ENCODE measurements at regions not wholly inside any gene's neighbourhood (a gene's known extent, or its start where the extent isn't known, plus 50 kb on each side); places are given as distances from the start of the nearest gene placed in this dataset.
"Not testable (repeated sequence)": the region's sequence is repeated elsewhere in the genome, so short reads cannot be mapped to it uniquely, and the experiment has no call there.

- no peak for DNase-seq
Measured at GRCh38 chr7:53413021-53413420, 377.6 kb downstream of the POM121L12 start.

GRCh38 chr7:53415816-53416215 is 380.4 kb downstream of the POM121L12 start:
- no peak for DNase-seq

GRCh38 chr7:53418834-53419482 is 383.5 kb downstream of the POM121L12 start:
- DNase-seq: no peak

GRCh38 chr7:53420550-53420949 is 385.1 kb downstream of the POM121L12 start:
- DNase-seq: no peak

GRCh38 chr7:53422291-53422690 is 386.9 kb downstream of the POM121L12 start:
- no peak for DNase-seq

- DNase-seq: no peak
Measured at GRCh38 chr7:53426145-53426750, 390.8 kb downstream of the POM121L12 start.

- DNase-seq: no peak
Measured at GRCh38 chr7:53428045-53428444, 392.6 kb downstream of the POM121L12 start.

- no peak for DNase-seq
Measured at GRCh38 chr7:53431901-53432300, 396.5 kb downstream of the POM121L12 start.

GRCh38 chr7:53437336-53437735 is 401.9 kb downstream of the POM121L12 start:
- DNase-seq: no peak

- DNase-seq: no peak
Measured at GRCh38 chr7:53446170-53446569, 410.7 kb downstream of the POM121L12 start.

- DNase-seq: no peak
Measured at GRCh38 chr7:53458636-53459035, 423.2 kb downstream of the POM121L12 start.

- no peak for DNase-seq
Measured at GRCh38 chr7:53466371-53466770, 430.9 kb downstream of the POM121L12 start.

- DNase-seq: no peak
Measured at GRCh38 chr7:53470336-53470970, 435.0 kb downstream of the POM121L12 start.

GRCh38 chr7:53473371-53473770 is 437.9 kb downstream of the POM121L12 start:
- no peak for DNase-seq

- no peak for DNase-seq
Measured at GRCh38 chr7:53475776-53476175, 440.3 kb downstream of the POM121L12 start.

GRCh38 chr7:53476566-53476965 is 441.1 kb downstream of the POM121L12 start:
- DNase-seq: no peak

GRCh38 chr7:53485354-53485753 is 449.9 kb downstream of the POM121L12 start:
- DNase-seq: no peak

GRCh38 chr7:53491051-53491450 is 455.6 kb downstream of the POM121L12 start:
- no peak for DNase-seq

- DNase-seq: not testable (repeated sequence)
Measured at GRCh38 chr7:53495181-53495580, 459.7 kb downstream of the POM121L12 start.

- no peak for DNase-seq
Measured at GRCh38 chr7:53500076-53500475, 464.6 kb downstream of the POM121L12 start.

- DNase-seq: no peak
Measured at GRCh38 chr7:53504914-53505313, 469.5 kb downstream of the POM121L12 start.

- DNase-seq: no peak
Measured at GRCh38 chr7:53518319-53518718, 482.9 kb downstream of the POM121L12 start.

GRCh38 chr7:53520841-53521240 is 485.4 kb downstream of the POM121L12 start:
- no peak for DNase-seq

- DNase-seq: no peak
Measured at GRCh38 chr7:53521638-53522184, 486.3 kb downstream of the POM121L12 start.

Data from activated CD4-positive, alpha-beta T cell treated with anti-CD3 and anti-CD28 coated beads for 48 hours (primary cell).